ENCODE measurements at regions not wholly inside any gene's neighbourhood (a gene's known extent, or its start where the extent isn't known, plus 50 kb on each side); places are given as distances from the start of the nearest gene placed in this dataset.
"Not testable (repeated sequence)": the region's sequence is repeated elsewhere in the genome, so short reads cannot be mapped to it uniquely, and the experiment has no call there.

GRCh38 chr2:207327513-207327912 is 161.8 kb upstream of the KLF7 start:
- no peak for DNase-seq (ENCODE audit: low read depth in 2 of 2)

- DNase-seq (ENCODE audit: low read depth in 2 of 2) = no peak
These were observed 163.2 kb upstream of the KLF7 start for GRCh38 chr2:207328944-207329386.

DNA sequence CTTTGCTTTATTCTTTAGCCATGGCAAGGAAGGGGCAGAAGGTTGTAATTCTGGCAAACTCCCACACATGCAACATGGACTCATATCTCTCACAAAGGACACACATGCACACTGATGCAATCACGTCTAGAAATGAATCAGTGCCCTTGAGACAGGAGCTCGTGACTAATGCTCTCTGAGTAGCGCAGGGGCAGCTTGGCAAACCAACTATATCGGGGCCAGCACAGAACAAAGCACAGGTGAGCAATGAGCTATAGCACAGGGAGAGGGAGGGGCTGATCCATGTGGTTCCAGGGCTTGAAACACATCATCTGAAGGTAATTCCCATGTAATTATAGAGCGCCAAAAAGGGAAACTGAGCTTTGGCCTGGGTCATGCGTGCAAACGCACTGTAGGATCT is 165.2 kb upstream of the KLF7 start:
- peak in 1 of 2 donors; percentile 90 for DNase-seq (ENCODE audit: low read depth in 2 of 2)

DNA sequence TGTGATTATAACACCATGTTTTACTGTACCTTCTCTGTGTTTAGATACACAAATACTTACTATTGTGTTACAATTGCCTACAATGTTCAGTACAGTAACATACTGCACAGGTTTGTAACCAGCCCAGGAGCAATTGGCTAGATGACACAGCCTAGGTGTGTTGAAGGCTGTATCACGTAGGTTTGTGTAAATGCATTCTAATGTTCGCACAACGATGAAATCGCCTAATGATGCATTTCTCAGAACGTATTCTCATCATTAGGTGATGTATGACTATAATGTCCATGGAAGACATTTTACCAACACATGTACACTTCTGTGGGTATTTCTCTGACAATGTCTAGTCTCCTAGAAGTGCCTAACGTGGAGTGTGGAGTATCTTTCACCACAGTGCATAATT is 165.9 kb upstream of the KLF7 start:
- DNase-seq (ENCODE audit: low read depth in 2 of 2) = no peak

GRCh38 chr2:207332480-207333212 is 166.9 kb upstream of the KLF7 start:
- no peak for DNase-seq (ENCODE audit: low read depth in 2 of 2)

DNA sequence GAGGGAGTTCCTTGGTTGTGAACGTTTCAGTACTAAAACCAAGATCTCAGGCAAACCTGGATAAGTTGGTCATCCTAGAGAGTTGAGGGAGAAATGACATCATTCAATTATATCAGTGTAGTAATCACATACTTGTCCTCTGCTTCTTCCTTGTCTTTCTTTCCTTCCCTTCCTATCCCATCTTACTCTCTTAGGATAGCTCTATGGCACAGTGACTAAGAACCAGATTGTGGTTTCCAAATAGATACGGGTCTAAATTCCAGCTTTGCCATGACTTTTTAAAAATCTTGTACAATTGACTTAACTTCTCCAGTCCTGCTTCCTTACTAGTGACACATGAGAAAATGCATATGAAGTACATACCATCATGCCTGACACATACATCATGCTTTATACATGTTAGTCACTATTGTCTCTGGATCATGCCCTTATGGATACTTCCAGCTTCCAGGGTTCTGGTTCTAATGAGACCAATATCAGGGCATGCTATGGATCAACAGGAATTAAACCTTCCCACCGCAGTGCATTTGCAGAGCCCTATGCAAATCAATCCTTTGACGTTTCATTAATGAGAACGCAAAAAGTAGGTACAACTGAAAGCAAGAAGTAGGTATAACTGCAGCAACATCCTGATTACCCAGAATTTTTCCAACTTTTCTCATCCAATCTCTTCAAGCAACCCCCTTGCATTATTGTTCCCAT is 168.0 kb upstream of the KLF7 start:
- no peak for DNase-seq (ENCODE audit: low read depth in 2 of 2)

DNA sequence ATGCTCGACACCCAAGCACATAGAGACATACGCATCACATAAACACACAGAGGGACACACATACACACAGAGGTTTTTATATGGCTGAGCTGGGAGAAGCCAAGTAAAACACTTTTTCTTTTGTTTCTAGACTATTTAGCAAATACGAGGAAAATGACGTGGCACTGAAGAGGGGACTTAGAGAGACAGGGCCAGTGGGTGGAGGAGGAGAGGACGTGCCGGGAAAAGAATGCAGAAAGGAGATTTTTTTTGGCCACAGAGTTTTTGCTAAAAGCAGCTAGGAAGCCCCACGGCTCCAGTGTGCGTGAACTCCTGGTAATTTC is 168.5 kb upstream of the KLF7 start:
- DNase-seq (ENCODE audit: low read depth in 2 of 2) = peak; percentile 30 to 92

DNA sequence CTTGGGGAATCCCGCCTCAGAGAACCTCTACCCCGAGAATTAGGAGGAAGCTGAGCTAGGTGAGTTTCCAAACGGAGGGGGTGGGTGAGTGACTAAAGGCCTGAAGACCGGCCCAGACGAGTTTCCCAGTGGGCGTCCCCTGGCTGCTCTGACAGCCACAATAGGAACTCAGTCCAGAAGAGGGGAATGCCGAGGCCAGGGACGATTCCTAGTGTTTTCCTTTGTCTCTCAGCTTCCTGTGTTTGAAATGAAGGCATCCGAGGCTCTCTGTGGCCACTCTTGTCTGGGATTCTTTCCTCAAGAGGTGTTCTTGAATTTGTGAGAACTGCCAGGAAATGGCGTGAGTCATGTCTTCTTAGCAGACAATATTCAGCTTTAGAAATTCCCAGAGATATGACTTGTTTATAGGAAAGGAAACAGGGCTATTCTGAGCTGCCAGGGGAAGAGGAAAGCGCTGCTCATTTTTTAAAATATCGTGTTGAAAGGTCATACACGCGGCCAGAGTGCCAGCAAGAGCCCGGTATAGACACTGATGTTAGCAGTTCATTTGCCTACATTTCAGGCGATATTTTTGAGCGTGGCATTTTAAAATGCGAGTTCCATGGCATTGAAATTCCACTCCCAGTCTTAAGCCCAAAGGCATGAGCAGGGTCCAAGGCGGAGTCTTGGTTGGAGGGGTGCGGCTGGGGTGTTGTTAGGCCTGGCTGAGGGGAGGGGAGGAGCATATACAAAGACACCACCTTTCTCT is 169.1 kb upstream of the KLF7 start:
- peak; percentile 89 to 99 for DNase-seq (ENCODE audit: low read depth in 2 of 2)

GRCh38 chr2:207337234-207338219 is 171.8 kb upstream of the KLF7 start:
- peak in 1 of 2 donors; percentile 30 for DNase-seq (ENCODE audit: low read depth in 2 of 2)

- no peak for DNase-seq (ENCODE audit: low read depth in 2 of 2)
These were observed 172.5 kb upstream of the KLF7 start for GRCh38 chr2:207338220-207338607.

GRCh38 chr2:207338610-207339009 is 172.9 kb upstream of the KLF7 start:
- no peak for DNase-seq (ENCODE audit: low read depth in 2 of 2)

DNA sequence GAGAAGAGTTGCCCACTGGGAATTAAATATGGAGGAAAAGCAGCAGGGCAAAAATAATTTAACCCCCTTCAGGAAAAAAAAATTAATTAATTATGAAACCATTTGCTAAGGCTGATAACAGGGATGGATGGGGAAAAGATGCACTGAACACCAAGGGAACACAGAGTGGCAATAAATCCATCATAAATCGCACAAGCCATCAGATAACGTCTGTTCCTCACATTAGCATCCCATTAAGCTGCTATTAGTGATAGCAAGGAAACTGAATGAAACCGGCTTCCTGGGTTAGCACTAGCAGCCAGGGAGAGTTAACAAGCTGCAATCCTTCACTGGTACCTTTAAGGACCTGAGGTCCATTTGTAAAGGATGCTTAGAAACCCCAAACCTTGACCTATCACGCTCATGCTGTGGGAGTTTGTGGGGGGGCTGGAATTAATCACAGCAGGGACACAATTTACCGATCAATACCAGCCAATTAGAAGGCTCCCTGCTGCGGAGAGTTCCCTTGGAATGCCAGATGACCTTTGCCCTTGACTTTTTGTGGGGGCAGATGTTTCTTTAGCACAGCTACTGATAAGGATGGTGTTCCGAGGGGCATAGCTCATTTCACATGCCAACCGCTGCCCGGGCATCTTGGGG is 175.5 kb upstream of the KLF7 start:
- DNase-seq (ENCODE audit: low read depth in 2 of 2) = no peak

GRCh38 chr2:207341804-207342203 is 176.1 kb upstream of the KLF7 start:
- DNase-seq (ENCODE audit: low read depth in 2 of 2) = peak in 1 of 2 donors; percentile 32

DNA sequence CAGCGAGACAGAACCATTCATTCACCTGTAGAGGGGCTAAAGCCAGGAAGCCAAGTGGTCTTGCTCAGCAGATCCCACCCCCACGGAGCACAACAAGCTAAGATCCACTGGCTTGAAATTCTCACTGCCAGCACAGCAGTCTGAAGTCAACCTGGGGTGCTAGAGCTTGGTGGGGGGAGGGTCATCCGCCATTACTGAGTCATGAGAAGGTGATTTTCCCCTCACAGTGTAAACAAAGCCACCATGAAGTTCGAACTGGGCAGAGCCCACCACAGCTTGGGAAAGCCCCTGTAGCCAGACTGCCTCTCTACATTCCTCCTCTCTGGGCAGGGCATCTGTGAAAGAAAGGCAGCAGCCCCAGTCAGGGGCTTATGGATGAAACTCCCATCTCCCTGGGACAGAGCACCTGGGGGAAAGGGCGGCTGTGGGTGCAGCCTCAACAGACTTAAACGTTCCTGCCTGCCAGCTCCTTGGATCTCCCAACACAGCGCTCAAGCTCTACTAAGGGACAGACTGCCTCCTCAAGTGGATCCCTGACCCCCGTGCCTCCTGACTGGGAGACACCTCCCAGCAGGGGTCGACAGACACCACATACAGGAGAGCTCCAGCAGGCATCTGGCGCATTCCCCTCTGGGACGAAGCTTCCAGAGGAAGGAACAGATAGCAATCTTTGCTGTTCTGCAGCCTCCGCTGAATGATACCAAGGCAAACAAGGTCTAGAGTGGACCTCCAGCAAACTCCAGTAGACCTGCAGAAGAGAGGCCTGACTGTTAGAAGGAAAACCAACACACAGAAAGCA is 179.0 kb upstream of the KLF7 start:
- DNase-seq (ENCODE audit: low read depth in 2 of 2) = not testable (repeated sequence)

- DNase-seq (ENCODE audit: low read depth in 2 of 2) = no peak
These were observed 178.6 kb upstream of the CREB1 start for GRCh38 chr2:207351171-207351570.

DNA sequence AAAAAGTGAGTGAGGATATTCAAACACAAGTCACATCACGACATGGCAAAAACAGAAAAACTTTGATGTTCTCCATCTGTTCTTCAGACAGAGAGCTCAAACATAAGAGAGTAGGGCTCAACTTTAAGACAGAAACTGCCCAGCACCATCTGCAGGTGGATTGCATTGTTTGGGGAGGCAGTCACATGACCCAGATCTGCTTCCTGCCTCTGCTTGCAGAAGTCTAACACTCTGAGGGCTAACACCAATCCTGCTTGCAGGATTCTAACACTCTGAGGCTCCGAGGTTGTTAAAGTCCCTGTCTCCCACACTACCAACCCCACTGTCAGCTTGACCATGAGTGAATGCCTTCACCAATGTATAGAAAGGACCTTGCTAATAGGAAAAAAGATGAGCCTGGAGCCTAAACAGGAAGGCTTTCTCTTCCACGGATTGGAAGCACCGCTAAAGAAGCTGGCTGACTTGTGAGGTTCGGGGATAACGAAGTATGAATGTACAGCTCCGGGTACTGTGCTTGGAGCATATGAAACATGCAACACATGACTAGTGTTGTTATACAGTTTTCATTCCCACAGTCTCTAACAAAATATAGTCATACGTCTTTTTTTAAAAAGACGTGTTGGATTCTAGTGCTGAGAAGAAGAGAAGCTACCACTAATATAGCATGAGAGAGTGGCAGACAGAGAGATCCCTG is 176.6 kb upstream of the CREB1 start:
- no peak for DNase-seq (ENCODE audit: low read depth in 2 of 2)

GRCh38 chr2:207353836-207354235 is 175.9 kb upstream of the CREB1 start:
- no peak for DNase-seq (ENCODE audit: low read depth in 2 of 2)

GRCh38 chr2:207354462-207354861 is 175.3 kb upstream of the CREB1 start:
- no peak for DNase-seq (ENCODE audit: low read depth in 2 of 2)

DNA sequence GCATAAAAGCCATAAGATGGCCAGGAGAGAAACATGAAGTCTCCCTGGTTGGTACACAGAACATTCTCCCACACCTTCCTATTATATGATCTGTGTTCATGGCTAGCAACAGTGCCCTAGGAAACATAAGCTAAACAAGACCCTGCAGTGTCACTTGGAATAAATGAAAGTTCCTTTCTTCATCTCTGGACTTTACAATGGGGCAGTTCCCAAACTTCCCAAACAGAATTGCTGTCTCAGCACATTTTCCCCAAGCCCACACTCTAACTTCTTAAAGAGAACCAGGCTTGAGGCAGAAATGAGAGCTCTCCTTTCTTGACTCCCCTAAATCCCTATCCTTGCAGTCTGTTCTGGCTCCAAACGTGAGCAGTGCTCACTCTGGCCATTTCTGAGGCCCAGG is 173.2 kb upstream of the CREB1 start:
- no peak for DNase-seq (ENCODE audit: low read depth in 2 of 2)

Data from dermis microvascular lymphatic vessel endothelial cell (primary cell).